COR-L47 (cell line): ENCODE measurements at regions not wholly inside any gene's neighbourhood (a gene's known extent, or its start where the extent isn't known, plus 50 kb on each side); places are given as distances from the start of the nearest gene placed in this dataset.
"Not testable (repeated sequence)": the region's sequence is repeated elsewhere in the genome, so short reads cannot be mapped to it uniquely, and the experiment has no call there.

Experiments
- DNase-seq: peaks from one replicate; lab custom pipeline; 2025; lab: John Stamatoyannopoulos, UW

GRCh38 chr7:34332006-34332405 lies 326.0 kb upstream of the NPSR1 start:
- no peak for DNase-seq

- no peak for DNase-seq
These were observed 324.8 kb upstream of the NPSR1 start for GRCh38 chr7:34333184-34333583.

- no peak for DNase-seq
These were observed 324.1 kb upstream of the NPSR1 start for GRCh38 chr7:34333925-34334324.

- no peak for DNase-seq
These were observed 320.9 kb upstream of the NPSR1 start for GRCh38 chr7:34337163-34337562.

GRCh38 chr7:34338961-34339526 lies 319.0 kb upstream of the NPSR1 start:
- no peak for DNase-seq

- no peak for DNase-seq
These were observed 316.7 kb upstream of the NPSR1 start for GRCh38 chr7:34341326-34341725.

GRCh38 chr7:34342387-34342786 lies 315.6 kb upstream of the NPSR1 start:
- DNase-seq = no peak

GRCh38 chr7:34343667-34344066 lies 314.4 kb upstream of the NPSR1 start:
- DNase-seq = no peak

GRCh38 chr7:34354011-34354410 lies 304.0 kb upstream of the NPSR1 start:
- DNase-seq = no peak

GRCh38 chr7:34354899-34355298 lies 303.1 kb upstream of the NPSR1 start:
- no peak for DNase-seq

GRCh38 chr7:34357068-34357467 lies 300.9 kb upstream of the NPSR1 start:
- no peak for DNase-seq

GRCh38 chr7:34357946-34358345 lies 300.1 kb upstream of the NPSR1 start:
- DNase-seq = no peak

- not testable (repeated sequence) for DNase-seq
These were observed 299.4 kb upstream of the NPSR1 start for GRCh38 chr7:34358578-34358977.

GRCh38 chr7:34361663-34362250 lies 296.3 kb upstream of the NPSR1 start:
- no peak for DNase-seq

- DNase-seq = no peak
These were observed 295.4 kb upstream of the NPSR1 start for GRCh38 chr7:34362621-34363020.

- no peak for DNase-seq
These were observed 293.9 kb upstream of the NPSR1 start for GRCh38 chr7:34364130-34364529.

- DNase-seq = no peak
These were observed 293.0 kb upstream of the NPSR1 start for GRCh38 chr7:34365011-34365410.

GRCh38 chr7:34365611-34366010 lies 292.4 kb upstream of the NPSR1 start:
- no peak for DNase-seq

GRCh38 chr7:34371922-34372321 lies 286.1 kb upstream of the NPSR1 start:
- DNase-seq = no peak

- no peak for DNase-seq
These were observed 284.1 kb upstream of the NPSR1 start for GRCh38 chr7:34373940-34374339.

GRCh38 chr7:34382166-34382893 lies 275.7 kb upstream of the NPSR1 start:
- DNase-seq = no peak

- DNase-seq = no peak
These were observed 272.6 kb upstream of the NPSR1 start for GRCh38 chr7:34385384-34385783.

- DNase-seq = no peak
These were observed 268.5 kb upstream of the NPSR1 start for GRCh38 chr7:34389332-34390078.
